Right lobe of liver (tissue), 6 donors: ENCODE measurements at regions not wholly inside any gene's neighbourhood (a gene's known extent, or its start where the extent isn't known, plus 50 kb on each side); places are given as distances from the start of the nearest gene placed in this dataset.

Experiments
- ATAC-seq, 4 donors: fragments of 200-7000 bp; cut with Tn5 transposase; one replicate each; pipeline ENCODE4 v1.9.1; 2020; ENCODE audit warnings: mild to moderate bottlenecking in 4 of 4, moderate library complexity in 4 of 4
- DNase-seq, 3 donors: peaks; one replicate each; pipeline ENCODE4 v3.0.0-alpha.2; 2020
- H3K27ac ChIP-seq, 3 donors: fragments of 200-600 bp; one replicate each; pipeline ENCODE4 v1.8.0; 2022
- H3K27me3 ChIP-seq, 2 donors: fragments of 200-600 bp; one replicate each; pipeline ENCODE4 v1.8.0; 2022
- H3K36me3 ChIP-seq, 4 donors: fragments of 200-600 bp; sonication (generic) in 1 of 4; one replicate each; pipeline versions ENCODE4 v1.5.1 to v1.8.0; 2017 to 2022; ENCODE audit warnings: control low read depth in 1 of 4
- H3K4me1 ChIP-seq, 4 donors: fragments of 200-600 bp; sonication (generic) in 1 of 4; one replicate each; pipeline versions ENCODE4 v1.5.1 to v1.8.0; 2017 to 2022; ENCODE audit warnings: control low read depth in 1 of 4
- H3K4me3 ChIP-seq, 3 donors: fragments of 200-600 bp; one replicate each; pipeline ENCODE4 v1.8.0; 2022
- H3K9me3 ChIP-seq, 4 donors: fragments of 200-600 bp; sonication (generic) in 1 of 4; one replicate each; pipeline versions ENCODE4 v1.5.1 to v1.8.0; 2017 to 2022; ENCODE audit warnings: control low read depth in 1 of 4
- CTCF ChIP-seq, 4 donors: fragments of 200-600 bp in 3 of 4; fragments of 450-650 bp in 1 of 4; IDR thresholded peaks; one replicate each; pipeline versions ENCODE4 v1.5.1 to v1.8.0; 2016 to 2022; ENCODE audit warnings: antibody characterized with exemption in 4 of 4, mild to moderate bottlenecking in 2 of 4
- POLR2A ChIP-seq: fragments of 450-650 bp; IDR thresholded peaks from one replicate; pipeline ENCODE4 v1.6.1; 2017; ENCODE audit warnings: antibody characterized with exemption, mild to moderate bottlenecking
- WGBS: methylation state at CpG from one replicate; pipeline ENCODE4 v1.1.6; 2018; ENCODE audit warnings: low coverage, low lambda C conversion rate; ENCODE audit not compliant: insufficient coverage; ENCODE audit errors: missing lambda C conversion rate; 5-methylcytosine and 5-hydroxymethylcytosine counted together
- intact Hi-C, 2 donors: fragments of 100-400 bp; cut with DNase I; formaldehyde crosslinking; loops; one replicate each; pipeline versions ENCODE4 v1.11.2 to v1.14.1; 2022
- donor health status: DM: no; HTN: yes; CAD: no.
- donor health status: DM: no; HTN: no; CAD: no.
- donor health status: DM: no; HTN: no; CAD: no.
- donor health status: DM: no; HTN: yes; CAD: no.
- donor health status: DM: no; HTN: yes; CAD: no.

DNA sequence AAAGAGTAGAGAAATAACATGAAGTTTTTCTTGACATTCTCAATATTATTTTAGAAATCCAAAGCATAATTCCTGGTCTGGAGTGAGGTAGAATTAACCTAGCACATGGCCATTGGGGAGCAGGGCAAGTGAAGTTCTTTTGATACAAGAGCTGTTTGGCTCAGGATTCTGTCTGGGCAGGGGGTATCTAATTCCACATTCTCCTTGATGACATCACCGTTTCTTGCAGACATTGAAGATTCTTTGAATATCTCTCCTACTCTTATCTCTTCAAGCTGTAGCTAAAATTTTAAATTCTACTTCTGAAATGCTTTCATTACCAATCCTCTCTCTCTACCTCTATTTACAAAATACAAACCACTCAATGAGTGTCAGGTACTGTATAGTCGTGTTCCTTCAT is 138.2 kb upstream of the TENM4 start:
- intact Hi-C loops: no loop called here
- Histone ChIP-seq H3K4me3 (no peak overlapping the region), H3K36me3 (no peaks in the 10 kb centered on the region), H3K9me3 (no peaks in the 10 kb centered on the region), H3K27me3 (no peaks in the 10 kb centered on the region), H3K4me1 (no peaks in the 10 kb centered on the region), H3K27ac (no peak overlapping the region)
- 28% methylated on average over 2 of the region's 2 CpGs for WGBS
- TF ChIP-seq POLR2A (no peak), CTCF (IDR thresholded peaks at IDR 0.05) (no peak)
- ATAC-seq (no peak), DNase-seq (no peak)

- WGBS: 67% methylated on average over 4 of the region's 5 CpGs
- Histone ChIP-seq H3K9me3 (no peaks in the 10 kb centered on the region), H3K4me3 (no peak overlapping the region), H3K27me3 (no peaks in the 10 kb centered on the region), H3K27ac (no peak overlapping the region), H3K4me1 (no peaks in the 10 kb centered on the region), H3K36me3 (no peaks in the 10 kb centered on the region)
- no peak for ATAC-seq
- intact Hi-C loops: no loop called here
- no peak for TF ChIP-seq CTCF (IDR thresholded peaks at IDR 0.05)
- no peak for DNase-seq
Observed at GRCh38 chr11:79578116-79578515, 137.3 kb upstream of the TENM4 start.

DNA sequence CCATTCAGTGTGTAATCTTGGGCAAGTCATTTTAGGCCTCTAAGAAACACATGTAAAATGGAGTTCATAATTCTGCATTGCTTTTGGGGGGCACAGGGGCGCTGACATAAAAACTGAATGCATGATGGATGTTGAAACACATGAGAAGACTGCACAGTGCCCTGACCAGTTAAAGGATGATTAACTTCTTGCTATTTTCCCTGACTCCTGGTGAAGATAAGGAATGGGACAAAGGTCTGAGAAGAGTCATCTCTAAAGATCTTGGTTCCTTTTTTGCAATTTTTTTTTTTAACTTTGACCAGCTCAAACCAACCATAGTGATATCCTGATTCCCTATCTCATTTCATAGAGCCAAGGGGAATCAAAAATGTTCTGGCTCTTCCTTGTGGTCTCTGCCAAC is 134.9 kb upstream of the TENM4 start:
- Histone ChIP-seq H3K27ac (no peak overlapping the region), H3K27me3 (no peaks in the 10 kb centered on the region), H3K4me1 (no peaks in the 10 kb centered on the region), H3K4me3 (no peak overlapping the region), H3K36me3 (no peaks in the 10 kb centered on the region), H3K9me3 (no peaks in the 10 kb centered on the region)
- intact Hi-C loops: no loop called here
- no peak for DNase-seq
- no peak for ATAC-seq
- no peak for TF ChIP-seq CTCF (IDR thresholded peaks at IDR 0.05)
- TF ChIP-seq POLR2A: no peak
- no CpG with 5 or more reads among the region's 1 CpG for WGBS

DNA sequence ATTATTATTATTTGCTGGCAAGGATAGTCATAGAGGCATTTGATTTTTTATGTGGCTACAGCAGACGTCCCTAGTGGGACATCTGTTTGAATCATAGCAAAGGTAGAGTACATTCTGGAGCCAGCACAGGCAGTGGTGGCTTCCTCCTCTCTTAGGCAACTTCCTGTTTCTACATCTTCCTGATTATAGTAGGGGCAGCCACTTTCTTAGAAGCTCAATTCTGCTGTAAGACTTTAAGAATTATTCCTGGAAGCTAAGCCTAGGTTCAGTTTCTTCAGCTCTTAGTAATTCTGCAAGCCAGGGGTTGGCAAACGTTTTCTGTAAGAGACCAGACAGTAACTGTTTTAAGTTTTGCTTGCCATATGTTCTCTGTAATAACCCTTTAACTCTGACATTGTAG is 129.3 kb upstream of the TENM4 start:
- Histone ChIP-seq H3K36me3 (no peaks in the 10 kb centered on the region), H3K27me3 (no peaks in the 10 kb centered on the region), H3K9me3 (no peaks in the 10 kb centered on the region), H3K4me3 (no peak overlapping the region), H3K27ac (no peak overlapping the region), H3K4me1 (no peaks in the 10 kb centered on the region)
- TF ChIP-seq CTCF (IDR thresholded peaks at IDR 0.05) (no peak), POLR2A (no peak)
- intact Hi-C loops: no loop called here
- no peak for DNase-seq
- ATAC-seq: no peak
- 5% methylated on average over 2 of the region's 2 CpGs for WGBS

DNA sequence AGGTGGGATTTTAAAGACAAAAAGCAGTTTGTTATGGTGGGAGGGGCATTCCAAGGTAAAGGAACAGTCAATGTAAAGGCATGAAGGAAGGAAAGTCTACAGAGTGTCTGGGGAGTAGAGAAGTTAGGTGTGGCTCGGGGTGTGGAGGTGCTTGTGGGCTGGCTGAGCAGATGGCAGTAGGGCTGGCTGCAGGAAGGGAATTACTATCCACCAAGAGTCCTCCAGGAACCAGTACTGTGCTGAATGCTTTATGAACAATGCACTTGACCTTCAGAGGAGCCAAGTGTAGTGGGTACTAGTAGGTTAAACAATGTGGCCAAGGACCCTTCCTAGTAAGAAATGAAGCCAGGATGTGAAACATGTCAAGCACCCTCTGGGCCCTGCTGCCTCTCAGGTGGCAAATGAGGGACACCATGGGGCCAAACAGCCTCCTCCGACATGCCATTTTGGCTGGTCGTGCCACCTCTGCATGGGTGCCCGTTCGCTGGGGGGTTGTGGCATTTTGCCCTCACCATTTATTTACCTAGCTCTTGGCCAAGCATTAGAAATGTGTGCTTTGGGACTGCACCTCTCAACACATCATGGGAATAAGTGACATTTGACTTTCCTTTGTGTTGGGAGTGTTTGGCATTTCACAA is 123.6 kb upstream of the TENM4 start:
- H3K27me3 ChIP-seq: no peaks in the 10 kb centered on the region
- DNase-seq (no peak), ATAC-seq (no peak)
- no peaks in the 10 kb centered on the region for H3K36me3 ChIP-seq
- no peaks in the 10 kb centered on the region for H3K9me3 ChIP-seq
- H3K4me3 ChIP-seq: no peak overlapping the region
- H3K4me1 ChIP-seq: no peaks in the 10 kb centered on the region
- intact Hi-C loops: no loop called here
- TF ChIP-seq CTCF (IDR thresholded peaks at IDR 0.05): no peak
- no peak for TF ChIP-seq POLR2A
- H3K27ac ChIP-seq: no peak overlapping the region
- WGBS: 80% methylated on average over 1 of the region's 5 CpGs
